ENCODE measurements at regions not wholly inside any gene's neighbourhood (a gene's known extent, or its start where the extent isn't known, plus 50 kb on each side); places are given as distances from the start of the nearest gene placed in this dataset.

DNA sequence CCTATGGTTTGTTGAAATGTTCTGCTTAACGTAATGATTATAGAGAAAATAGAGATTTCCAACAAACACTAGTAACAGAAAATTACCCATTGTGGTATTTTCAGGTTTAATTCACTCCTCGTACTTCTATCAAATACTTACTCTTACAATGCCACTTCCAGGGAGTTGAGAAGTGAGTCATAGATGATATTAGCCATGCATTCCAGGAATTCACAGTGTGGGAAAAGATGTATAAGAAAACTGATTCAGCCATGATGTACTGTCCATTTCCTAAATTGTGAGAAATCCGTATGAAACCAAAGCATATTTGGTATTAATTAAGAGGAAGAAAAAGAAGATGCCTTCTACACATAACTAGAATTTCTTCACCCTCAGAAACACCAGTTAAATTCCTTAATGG, 1854.6 kb upstream of the WWC1 start:
- Histone ChIP-seq H3K27me3 (ENCODE audit: insufficient read depth, low read length) (no peaks in the 10 kb centered on the region), H3K27ac (ENCODE audit: low read depth, low read length) (no peak overlapping the region), H3K4me3 (ENCODE audit: low read length in 2 of 2) (no peak overlapping the region), H3K4me1 (ENCODE audit: insufficient read depth, low read length) (no peaks in the 10 kb centered on the region), H3K36me3 (ENCODE audit: insufficient read depth, low read length) (no peaks in the 10 kb centered on the region), H3K9me3 (ENCODE audit: control insufficient read depth in 1 of 2, low read length in 2 of 2) (no peaks in the 10 kb centered on the region)
- no peak for DNase-seq
- intact Hi-C loops (cut with micrococcal nuclease), result no loop called here
- no peak overlapping the region for H3K27ac Mint-ChIP-seq
- no peaks in the 10 kb centered on the region for H3K4me1 Mint-ChIP-seq
- H3K4me3 Mint-ChIP-seq, result no peak overlapping the region
- ChIA-PET POLR2A (ENCODE audit: partially characterized antibody) (no interaction called here), CTCF (ENCODE audit: partially characterized antibody) (no interaction called here)
- H3K9me3 Mint-ChIP-seq, result peaks cover 0 to 15% (median 3%) of the 10 kb centered on the region in 8 donors
- H3K36me3 Mint-ChIP-seq, result no peaks in the 10 kb centered on the region
- no peaks in the 10 kb centered on the region for H3K27me3 Mint-ChIP-seq

GRCh38 chr5:166486348-166486747, 1805.1 kb upstream of the WWC1 start:
- CTCF ChIA-PET (ENCODE audit: partially characterized antibody), result no interaction called here
- Mint-ChIP-seq H3K4me3 (no peak overlapping the region), H3K27me3 (no peaks in the 10 kb centered on the region), H3K9me3 (peaks cover 0 to 26% (median 11%) of the 10 kb centered on the region in 8 donors), H3K36me3 (no peaks in the 10 kb centered on the region), H3K4me1 (no peaks in the 10 kb centered on the region), H3K27ac (no peak overlapping the region)
- no peak overlapping the region for H3K4me3 ChIP-seq (ENCODE audit: low read length in 2 of 2)
- no peaks in the 10 kb centered on the region for H3K27me3 ChIP-seq (ENCODE audit: insufficient read depth, low read length)
- no peaks in the 10 kb centered on the region for H3K9me3 ChIP-seq (ENCODE audit: control insufficient read depth in 1 of 2, low read length in 2 of 2)
- POLR2A ChIA-PET (ENCODE audit: partially characterized antibody), result no interaction called here
- H3K4me1 ChIP-seq (ENCODE audit: insufficient read depth, low read length), result no peaks in the 10 kb centered on the region
- no peaks in the 10 kb centered on the region for H3K36me3 ChIP-seq (ENCODE audit: insufficient read depth, low read length)
- no peak for DNase-seq
- intact Hi-C loops (cut with micrococcal nuclease), result no loop called here
- no peak overlapping the region for H3K27ac ChIP-seq (ENCODE audit: low read depth, low read length)

GRCh38 chr5:166488560-166488959, 1802.9 kb upstream of the WWC1 start:
- H3K9me3 ChIP-seq (ENCODE audit: control insufficient read depth in 1 of 2, low read length in 2 of 2), result no peaks in the 10 kb centered on the region
- Mint-ChIP-seq H3K36me3 (no peaks in the 10 kb centered on the region), H3K4me3 (peak overlapping the region in 1 of 8 donors; percentile 38), H3K4me1 (no peaks in the 10 kb centered on the region), H3K27me3 (no peaks in the 10 kb centered on the region), H3K9me3 (peaks cover 0 to 29% (median 10%) of the 10 kb centered on the region in 8 donors), H3K27ac (no peak overlapping the region)
- POLR2A ChIA-PET (ENCODE audit: partially characterized antibody), result no interaction called here
- no peaks in the 10 kb centered on the region for H3K4me1 ChIP-seq (ENCODE audit: insufficient read depth, low read length)
- H3K27ac ChIP-seq (ENCODE audit: low read depth, low read length), result no peak overlapping the region
- no peaks in the 10 kb centered on the region for H3K36me3 ChIP-seq (ENCODE audit: insufficient read depth, low read length)
- no peak overlapping the region for H3K4me3 ChIP-seq (ENCODE audit: low read length in 2 of 2)
- no peaks in the 10 kb centered on the region for H3K27me3 ChIP-seq (ENCODE audit: insufficient read depth, low read length)
- intact Hi-C loops (cut with micrococcal nuclease), result no loop called here
- no peak for DNase-seq
- CTCF ChIA-PET (ENCODE audit: partially characterized antibody), result no interaction called here

GRCh38 chr5:166493040-166493439, 1798.4 kb upstream of the WWC1 start:
- H3K27me3 ChIP-seq (ENCODE audit: insufficient read depth, low read length), result no peaks in the 10 kb centered on the region
- Mint-ChIP-seq H3K9me3 (peaks cover 0 to 25% (median 6%) of the 10 kb centered on the region in 8 donors), H3K4me1 (no peaks in the 10 kb centered on the region), H3K27ac (no peak overlapping the region), H3K4me3 (no peak overlapping the region), H3K36me3 (no peaks in the 10 kb centered on the region), H3K27me3 (no peaks in the 10 kb centered on the region)
- intact Hi-C loops (cut with micrococcal nuclease), result no loop called here
- no peak overlapping the region for H3K27ac ChIP-seq (ENCODE audit: low read depth, low read length)
- no peaks in the 10 kb centered on the region for H3K4me1 ChIP-seq (ENCODE audit: insufficient read depth, low read length)
- no peak overlapping the region for H3K4me3 ChIP-seq (ENCODE audit: low read length in 2 of 2)
- ChIA-PET POLR2A (ENCODE audit: partially characterized antibody) (no interaction called here), CTCF (ENCODE audit: partially characterized antibody) (no interaction called here)
- no peak for DNase-seq
- H3K36me3 ChIP-seq (ENCODE audit: insufficient read depth, low read length), result no peaks in the 10 kb centered on the region
- no peaks in the 10 kb centered on the region for H3K9me3 ChIP-seq (ENCODE audit: control insufficient read depth in 1 of 2, low read length in 2 of 2)

DNA sequence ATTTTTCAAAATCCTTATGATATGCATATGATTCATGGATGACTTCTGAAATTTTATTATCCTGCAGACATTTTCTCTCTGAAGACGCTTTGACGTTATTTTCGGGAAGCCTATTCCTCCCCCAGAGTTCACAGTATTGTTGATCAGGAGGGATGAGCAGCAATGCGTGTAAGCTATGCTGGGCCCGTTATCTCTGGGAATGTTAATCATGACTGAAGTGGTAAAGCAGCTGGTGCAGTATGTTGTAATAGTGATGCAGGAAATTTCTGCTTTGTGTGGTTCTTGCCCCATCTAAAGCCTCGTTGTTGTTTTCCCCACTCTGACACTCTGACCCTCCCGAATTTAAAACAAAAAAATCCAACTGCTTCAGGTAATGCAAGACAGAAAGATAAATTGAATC, 1797.8 kb upstream of the WWC1 start:
- ChIA-PET POLR2A (ENCODE audit: partially characterized antibody) (no interaction called here), CTCF (ENCODE audit: partially characterized antibody) (no interaction called here)
- no peak overlapping the region for H3K4me3 Mint-ChIP-seq

GRCh38 chr5:166497496-166498104, 1793.8 kb upstream of the WWC1 start:
- H3K4me1 ChIP-seq (ENCODE audit: insufficient read depth, low read length), result no peaks in the 10 kb centered on the region
- H3K27me3 ChIP-seq (ENCODE audit: insufficient read depth, low read length), result no peaks in the 10 kb centered on the region
- Mint-ChIP-seq H3K4me1 (no peaks in the 10 kb centered on the region), H3K27ac (no peak overlapping the region), H3K4me3 (no peak overlapping the region), H3K27me3 (no peaks in the 10 kb centered on the region), H3K36me3 (no peaks in the 10 kb centered on the region), H3K9me3 (peaks cover 0 to 16% (median 4%) of the 10 kb centered on the region in 8 donors)
- no peaks in the 10 kb centered on the region for H3K36me3 ChIP-seq (ENCODE audit: insufficient read depth, low read length)
- no peaks in the 10 kb centered on the region for H3K9me3 ChIP-seq (ENCODE audit: control insufficient read depth in 1 of 2, low read length in 2 of 2)
- DNase-seq, result no peak
- intact Hi-C loops (cut with micrococcal nuclease), result no loop called here
- no peak overlapping the region for H3K27ac ChIP-seq (ENCODE audit: low read depth, low read length)
- POLR2A ChIA-PET (ENCODE audit: partially characterized antibody), result no interaction called here
- CTCF ChIA-PET (ENCODE audit: partially characterized antibody), result no interaction called here
- H3K4me3 ChIP-seq (ENCODE audit: low read length in 2 of 2), result no peak overlapping the region

More for the DNA sequence above, 1797.8 kb upstream of the WWC1 start:
- Mint-ChIP-seq H3K9me3 (peaks cover 0 to 25% (median 4%) of the 10 kb centered on the region in 8 donors), H3K27me3 (no peaks in the 10 kb centered on the region), H3K27ac (no peak overlapping the region), H3K4me1 (no peaks in the 10 kb centered on the region), H3K36me3 (no peaks in the 10 kb centered on the region)
- Histone ChIP-seq H3K4me1 (ENCODE audit: insufficient read depth, low read length) (no peaks in the 10 kb centered on the region), H3K9me3 (ENCODE audit: control insufficient read depth in 1 of 2, low read length in 2 of 2) (no peaks in the 10 kb centered on the region), H3K27me3 (ENCODE audit: insufficient read depth, low read length) (no peaks in the 10 kb centered on the region), H3K27ac (ENCODE audit: low read depth, low read length) (no peak overlapping the region), H3K4me3 (ENCODE audit: low read length in 2 of 2) (no peak overlapping the region), H3K36me3 (ENCODE audit: insufficient read depth, low read length) (no peaks in the 10 kb centered on the region)
- intact Hi-C loops (cut with micrococcal nuclease), result no loop called here
- no peak for DNase-seq

DNA sequence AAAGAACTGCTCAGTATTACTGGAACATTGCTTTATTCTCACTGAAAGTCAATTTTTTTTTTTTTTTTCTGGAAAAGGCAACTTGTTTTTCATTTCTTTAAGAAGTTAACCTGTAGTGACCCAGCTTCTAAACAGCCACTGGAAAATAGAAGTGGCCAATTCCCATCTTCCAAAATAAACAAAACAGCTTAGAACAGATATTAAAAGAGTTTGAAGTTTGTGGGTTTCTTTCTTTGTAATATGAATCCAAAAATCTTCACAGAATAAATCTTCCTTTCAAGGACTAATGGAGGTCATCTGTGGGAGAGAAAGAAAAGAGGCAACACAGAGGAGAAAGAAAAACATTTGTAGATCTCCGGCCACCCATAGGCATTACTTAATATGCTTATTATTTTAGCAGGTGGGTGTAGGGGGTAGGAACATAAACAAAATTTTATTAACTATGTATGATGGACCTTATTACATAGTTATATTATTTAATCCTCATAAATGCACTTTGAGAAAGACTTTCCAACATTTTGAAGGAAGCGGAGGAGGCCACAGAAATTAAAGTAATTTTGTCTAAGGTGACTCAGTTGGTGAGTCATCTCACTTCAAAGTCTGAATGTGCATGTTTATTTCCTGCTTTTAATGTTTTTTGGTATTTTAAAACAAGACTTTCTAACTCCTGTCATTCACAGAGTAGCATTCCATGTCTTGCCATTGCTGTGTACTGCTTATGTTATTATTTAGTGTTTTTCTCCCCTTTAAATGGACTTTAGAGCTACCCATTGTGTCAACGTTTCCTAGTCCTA, 1791.8 kb upstream of the WWC1 start:
- Mint-ChIP-seq H3K27me3 (no peaks in the 10 kb centered on the region), H3K4me3 (no peak overlapping the region), H3K4me1 (no peaks in the 10 kb centered on the region), H3K27ac (no peak overlapping the region), H3K36me3 (no peaks in the 10 kb centered on the region), H3K9me3 (peaks cover 2 to 16% (median 4%) of the 10 kb centered on the region in 8 donors)
- Histone ChIP-seq H3K27me3 (ENCODE audit: insufficient read depth, low read length) (no peaks in the 10 kb centered on the region), H3K4me3 (ENCODE audit: low read length in 2 of 2) (no peak overlapping the region), H3K4me1 (ENCODE audit: insufficient read depth, low read length) (no peaks in the 10 kb centered on the region), H3K9me3 (ENCODE audit: control insufficient read depth in 1 of 2, low read length in 2 of 2) (no peaks in the 10 kb centered on the region), H3K36me3 (ENCODE audit: insufficient read depth, low read length) (no peaks in the 10 kb centered on the region), H3K27ac (ENCODE audit: low read depth, low read length) (no peak overlapping the region)
- DNase-seq, result no peak
- intact Hi-C loops (cut with micrococcal nuclease), result no loop called here
- POLR2A ChIA-PET (ENCODE audit: partially characterized antibody), result no interaction called here
- CTCF ChIA-PET (ENCODE audit: partially characterized antibody), result no interaction called here

All from CD4-positive, alpha-beta memory T cell (primary cell).